Gastrocnemius medialis (tissue), 4 donors: ENCODE measurements at regions not wholly inside any gene's neighbourhood (a gene's known extent, or its start where the extent isn't known, plus 50 kb on each side); places are given as distances from the start of the nearest gene placed in this dataset.

Experiments used
- CTCF ChIP-seq, 5 experiments: fragments of 450-650 bp in 3 of 5; fragments of 200-600 bp in 2 of 5; sonication (generic) in 2 of 5; IDR thresholded peaks in 4 of 5; conservative IDR thresholded peaks in 1 of 5; 1 replicate in 4 of 5; 2 replicates in 1 of 5; pipeline ENCODE4 v1.5.1; 2016 to 2019; ENCODE audit warnings: antibody characterized with exemption in 5 of 5, mild to moderate bottlenecking in 3 of 5, moderate library complexity in 3 of 5
- POLR2A ChIP-seq, 2 donors: fragments of 450-650 bp; IDR thresholded peaks; one replicate each; pipeline ENCODE4 v1.6.1; 2017; ENCODE audit warnings: antibody characterized with exemption in 2 of 2, mild to moderate bottlenecking in 2 of 2, moderate library complexity in 2 of 2

- TF ChIP-seq CTCF (IDR thresholded peaks at IDR 0.05 in 4 of 5, conservative IDR thresholded peaks at IDR 0.05 in 1 of 5) (no peak), POLR2A (IDR thresholded peaks at IDR 0.05) (no peak)
Observed at GRCh38 chr20:11186301-11187008, 512.7 kb upstream of the JAG1 start.
